HG02763 (cell line): ENCODE measurements at regions not wholly inside any gene's neighbourhood (a gene's known extent, or its start where the extent isn't known, plus 50 kb on each side); places are given as distances from the start of the nearest gene placed in this dataset.

Source experiments
- ATAC-seq: cut with Tn5 transposase; IDR thresholded peaks from one replicate; pipeline ENCODE4 v1.9.1; 2021; ENCODE audit warnings: mild to moderate bottlenecking, moderate library complexity; ENCODE audit not compliant: unreplicated experiment

DNA sequence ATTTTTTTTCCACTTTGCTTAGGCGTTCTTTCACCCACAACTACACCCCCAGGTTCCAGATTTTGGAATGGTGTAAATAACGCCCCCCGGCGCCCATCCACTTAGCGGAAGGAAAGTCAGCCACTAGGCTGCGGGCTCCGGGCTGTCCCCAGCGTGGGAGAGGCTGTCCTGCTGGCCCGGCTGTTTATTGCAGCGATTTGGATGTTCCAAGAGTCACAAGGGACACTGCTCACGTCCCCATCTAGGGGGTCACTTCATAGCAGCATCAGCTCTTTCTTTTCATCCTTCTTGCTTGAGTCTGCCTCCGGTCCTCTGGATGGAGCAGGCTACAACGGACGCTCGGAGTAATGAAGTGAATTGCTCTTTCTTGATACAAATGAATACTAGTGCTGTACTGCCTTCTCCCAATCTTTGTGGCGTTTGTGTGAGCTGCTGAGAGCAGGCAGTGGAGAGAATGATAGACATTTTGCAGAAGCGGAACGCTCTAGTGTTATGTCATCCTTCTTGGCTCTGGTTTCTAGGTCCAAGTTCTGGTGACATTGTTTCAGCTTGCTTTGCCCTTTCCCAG lies 50.7 kb upstream of the PAIP2B start:
- ATAC-seq: no peak

- ATAC-seq: no peak
These were observed 50.2 kb upstream of the PAIP2B start for GRCh38 chr2:71277147-71277475.

DNA sequence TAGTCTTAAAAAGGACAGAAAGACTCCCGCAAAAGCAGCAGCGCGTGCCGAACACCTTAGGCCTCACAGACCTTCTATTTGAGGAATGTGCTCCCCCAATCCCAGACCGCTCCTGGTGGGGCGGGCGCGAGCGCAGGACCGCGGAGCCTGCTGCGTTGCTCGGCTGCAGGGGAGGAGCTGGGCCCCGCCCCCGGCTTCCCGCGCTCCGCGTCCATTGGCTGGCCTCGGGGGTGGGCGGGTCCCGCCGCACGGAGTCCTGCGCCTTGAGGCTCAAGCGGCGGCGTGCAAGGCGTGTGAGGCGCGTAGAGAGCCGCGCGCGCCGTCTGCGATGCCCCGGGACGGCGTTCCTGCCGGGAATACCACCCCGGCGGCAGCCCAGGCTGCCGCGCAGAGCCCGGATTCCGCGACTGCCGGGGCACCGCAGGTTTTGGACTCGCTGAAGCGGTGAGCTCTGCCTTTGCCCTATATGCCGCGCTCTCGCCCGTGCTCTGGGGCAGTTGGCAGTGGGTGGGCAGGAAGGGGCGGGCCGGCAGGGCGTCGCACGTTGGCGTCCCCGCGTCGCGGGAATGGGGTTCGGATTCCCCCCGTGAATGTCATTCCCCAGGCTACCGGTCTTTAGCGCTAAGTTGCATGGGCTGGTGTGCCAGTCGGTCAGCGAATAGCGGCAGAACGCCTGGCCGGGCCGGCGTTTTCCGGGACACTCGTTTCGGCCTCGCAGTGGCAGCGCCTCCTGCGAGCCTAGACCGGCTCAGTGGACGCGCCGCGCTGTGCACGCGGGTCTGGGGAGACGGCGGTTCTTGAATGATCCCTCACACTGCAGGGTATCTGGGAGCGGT lies 49.6 kb upstream of the PAIP2B start:
- peak; percentile 98 for ATAC-seq
